Panc1 (cell line): ENCODE measurements at regions not wholly inside any gene's neighbourhood (a gene's known extent, or its start where the extent isn't known, plus 50 kb on each side); places are given as distances from the start of the nearest gene placed in this dataset.

Source experiments
- ATAC-seq: fragments of 200-7000 bp; cut with Tn5 transposase; 2 replicates; pipeline ENCODE4 v1.9.1; 2020; ENCODE audit warnings: mild to moderate bottlenecking, moderate library complexity
- BruUV-seq: library from RNA; stranded (reverse); fragments of 400-500 nt; replicated peaks from 2 replicates; lab custom pipeline; 2021; lab: Mats Ljungman, UMichigan
- CTCF ChIA-PET: fragments of 300-600 bp; sonication (Branson Sonifier 250); formaldehyde crosslinking; loops from one replicate; lab custom pipeline; 2022; ENCODE audit warnings: antibody characterized with exemption; lab: Charles Lee
- POLR2A ChIA-PET: fragments of 300-600 bp; sonication (Branson Sonifier 250); formaldehyde crosslinking; loops from one replicate; lab custom pipeline; 2022; ENCODE audit warnings: antibody characterized with exemption; lab: Charles Lee
- DNase-seq: peaks from one replicate; pipeline ENCODE4 v3.0.0-alpha.2; 2010; ENCODE audit warnings: low read depth, low spot score
- H3K27ac ChIP-seq: 2 replicates; pipeline ENCODE4 v1.5.1; 2011; ENCODE audit warnings: mild to moderate bottlenecking, low read length, inconsistent platforms
- H3K27me3 ChIP-seq: fragments of 200-500 bp; sonication (Bioruptor generic); 2 replicates; pipeline ENCODE4 v1.6.0; 2014; ENCODE audit warnings: low read length, inconsistent platforms; ENCODE audit not compliant: control insufficient read depth, insufficient read depth
- H3K36me3 ChIP-seq: fragments of 200-500 bp; sonication (Bioruptor generic); 2 replicates; pipeline ENCODE4 v1.5.1; 2014; ENCODE audit warnings: inconsistent platforms, mild to moderate bottlenecking, low read length, moderate library complexity; ENCODE audit not compliant: control insufficient read depth, insufficient read depth
- H3K4me1 ChIP-seq: 2 replicates; pipeline ENCODE4 v1.5.1; 2011; ENCODE audit warnings: inconsistent platforms, mild to moderate bottlenecking, low read length, moderate library complexity; ENCODE audit not compliant: control insufficient read depth, insufficient read depth
- H3K4me3 ChIP-seq, 2 experiments: 2 replicates each; pipeline ENCODE4 v1.5.1; 2011 to 2012; ENCODE audit warnings: low read depth in 2 of 2, low read length in 2 of 2, mild to moderate bottlenecking in 2 of 2, inconsistent platforms in 1 of 2, moderate library complexity in 1 of 2
- H3K9me3 ChIP-seq: fragments of 200-500 bp; sonication (Bioruptor generic); 2 replicates; pipeline ENCODE4 v1.5.1; 2014; ENCODE audit warnings: low read depth, mild to moderate bottlenecking, inconsistent platforms, low read length, moderate library complexity; ENCODE audit not compliant: control insufficient read depth, insufficient read depth
- POLR2AphosphoS5 ChIP-seq: IDR thresholded peaks from 2 replicates; pipeline ENCODE4 v1.6.1; 2012; ENCODE audit warnings: mild to moderate bottlenecking, low read depth, low read length, moderate library complexity
- REST ChIP-seq, 2 experiments: IDR thresholded peaks; 2 replicates each; pipeline ENCODE4 v1.6.1; 2011 to 2012; ENCODE audit warnings: low read depth in 2 of 2, control low read depth in 1 of 2, low read length in 1 of 2, mild to moderate bottlenecking in 1 of 2, moderate library complexity in 1 of 2; ENCODE audit not compliant: insufficient read depth in 1 of 2
- SIN3A ChIP-seq: IDR thresholded peaks from 2 replicates; pipeline ENCODE4 v1.6.1; 2012; ENCODE audit warnings: low read depth, mild to moderate bottlenecking, low read length, moderate library complexity, borderline replicate concordance; ENCODE audit not compliant: insufficient read depth
- TCF7L2 ChIP-seq: IDR thresholded peaks from 2 replicates; pipeline ENCODE4 v1.6.1; 2011; ENCODE audit warnings: mild to moderate bottlenecking, low read depth, low read length, inconsistent platforms
- in situ Hi-C: cut with HindIII; loops from 2 replicates; pipeline ENCODE4 v1.10.0; 2016; ENCODE audit warnings: low sequenced_read_pairs, low pct_unique_long_range_greater_than_20kb
- intact Hi-C: fragments of 100-400 bp; cut with micrococcal nuclease; formaldehyde crosslinking; loops from one replicate; pipeline ENCODE4 v1.10.0; 2022; ENCODE audit not compliant: unreplicated experiment
- TF ChIP-seq, protein P1 (sequence below): fragments of 450-650 bp; IDR thresholded peaks from 2 replicates; pipeline ENCODE4 v1.5.1; 2017; ENCODE audit warnings: mild to moderate bottlenecking

GRCh38 chr1:219420913-219421312, 192.0 kb downstream of the ZC3H11B start:
- DNase-seq (no peak), ATAC-seq (no peak)
- BruUV-seq: no TSS peak
- no peak for TF ChIP-seq TCF7L2
- no peak for TF ChIP-seq SIN3A
- TF ChIP-seq REST (IDR thresholded peaks at IDR 0.05; ENCODE audit: insufficient read depth in 1 of 2, low read depth in 2 of 2, low read length in 1 of 2): no peak
- TF ChIP-seq, protein P1, sequence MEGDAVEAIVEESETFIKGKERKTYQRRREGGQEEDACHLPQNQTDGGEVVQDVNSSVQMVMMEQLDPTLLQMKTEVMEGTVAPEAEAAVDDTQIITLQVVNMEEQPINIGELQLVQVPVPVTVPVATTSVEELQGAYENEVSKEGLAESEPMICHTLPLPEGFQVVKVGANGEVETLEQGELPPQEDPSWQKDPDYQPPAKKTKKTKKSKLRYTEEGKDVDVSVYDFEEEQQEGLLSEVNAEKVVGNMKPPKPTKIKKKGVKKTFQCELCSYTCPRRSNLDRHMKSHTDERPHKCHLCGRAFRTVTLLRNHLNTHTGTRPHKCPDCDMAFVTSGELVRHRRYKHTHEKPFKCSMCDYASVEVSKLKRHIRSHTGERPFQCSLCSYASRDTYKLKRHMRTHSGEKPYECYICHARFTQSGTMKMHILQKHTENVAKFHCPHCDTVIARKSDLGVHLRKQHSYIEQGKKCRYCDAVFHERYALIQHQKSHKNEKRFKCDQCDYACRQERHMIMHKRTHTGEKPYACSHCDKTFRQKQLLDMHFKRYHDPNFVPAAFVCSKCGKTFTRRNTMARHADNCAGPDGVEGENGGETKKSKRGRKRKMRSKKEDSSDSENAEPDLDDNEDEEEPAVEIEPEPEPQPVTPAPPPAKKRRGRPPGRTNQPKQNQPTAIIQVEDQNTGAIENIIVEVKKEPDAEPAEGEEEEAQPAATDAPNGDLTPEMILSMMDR: no peak
- TF ChIP-seq POLR2AphosphoS5: no peak
- intact Hi-C loops (no loop called here), in situ Hi-C loops (no loop called here)
- Histone ChIP-seq H3K27ac (no peak overlapping the region), H3K36me3 (no peaks in the 10 kb centered on the region), H3K9me3 (no peaks in the 10 kb centered on the region), H3K4me1 (no peaks in the 10 kb centered on the region), H3K27me3 (no peaks in the 10 kb centered on the region), H3K4me3 (no peak overlapping the region)
- POLR2A ChIA-PET: no interaction called here
- CTCF ChIA-PET: no interaction called here

DNA sequence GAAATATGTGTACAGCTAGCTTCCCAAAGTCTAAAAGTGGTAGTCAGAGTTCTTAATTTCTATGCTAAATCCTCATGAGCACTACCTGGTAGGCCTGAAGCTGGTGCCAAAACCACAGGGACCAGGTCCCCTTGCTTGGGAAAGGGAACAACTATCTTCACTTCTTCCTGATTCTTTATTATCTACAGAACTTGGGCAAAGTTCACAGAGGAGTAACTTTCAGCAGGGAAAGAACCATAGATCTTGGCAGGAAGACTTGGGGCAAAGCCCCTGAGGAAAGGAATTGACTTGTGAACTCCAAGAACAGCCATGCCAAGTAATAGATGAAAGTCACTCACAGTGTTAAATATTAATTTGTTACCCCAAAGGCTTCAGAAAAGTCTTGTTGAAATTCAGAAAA, 193.0 kb downstream of the ZC3H11B start:
- Histone ChIP-seq H3K36me3 (no peaks in the 10 kb centered on the region), H3K4me1 (no peaks in the 10 kb centered on the region), H3K27ac (no peak overlapping the region), H3K27me3 (no peaks in the 10 kb centered on the region), H3K4me3 (no peak overlapping the region), H3K9me3 (no peaks in the 10 kb centered on the region)
- BruUV-seq: no TSS peak
- ATAC-seq: no peak
- ChIA-PET CTCF (no interaction called here), POLR2A (interaction anchor here (0.6 kb wide), 1 partner anchor 18 kb away, joined by 3 read pairs; no protein-coding TSS in a partner anchor)
- DNase-seq: no peak
- in situ Hi-C loops (no loop called here), intact Hi-C loops (loop anchor here (5.0 kb wide), 1 partner anchor 1093 kb away; no protein-coding TSS in a partner anchor)
- TF ChIP-seq POLR2AphosphoS5 (no peak), REST (IDR thresholded peaks at IDR 0.05; ENCODE audit: insufficient read depth in 1 of 2, low read depth in 2 of 2, low read length in 1 of 2) (no peak), SIN3A (no peak)
- TF ChIP-seq, protein P1: no peak
